ENCODE measurements at regions not wholly inside any gene's neighbourhood (a gene's known extent, or its start where the extent isn't known, plus 50 kb on each side); places are given as distances from the start of the nearest gene placed in this dataset.

- ATAC-seq (no peak), DNase-seq (no peak)
- intact Hi-C loops (cut with DNase I), result no loop called here
Measured at GRCh38 chr7:131224996-131225395, 102.7 kb upstream of the MKLN1 start.

GRCh38 chr7:131225619-131226513 is 101.8 kb upstream of the MKLN1 start:
- peak; percentile 80 for DNase-seq
- intact Hi-C loops (cut with DNase I), result no loop called here
- ATAC-seq, result peak; percentile 5 to 71

GRCh38 chr7:131226514-131226865 is 101.2 kb upstream of the MKLN1 start:
- no peak for ATAC-seq
- intact Hi-C loops (cut with DNase I), result no loop called here
- DNase-seq, result no peak

- intact Hi-C loops (cut with DNase I), result no loop called here
- ATAC-seq (peak; percentile 68 to 86), DNase-seq (peak; percentile 33)
Measured at GRCh38 chr7:131231381-131232220, 96.1 kb upstream of the MKLN1 start.

GRCh38 chr7:131232768-131233167 is 94.9 kb upstream of the MKLN1 start:
- no peak for ATAC-seq
- intact Hi-C loops (cut with DNase I), result no loop called here
- no peak for DNase-seq

GRCh38 chr7:131233193-131233592 is 94.5 kb upstream of the MKLN1 start:
- DNase-seq (no peak), ATAC-seq (no peak)
- intact Hi-C loops (cut with DNase I), result no loop called here

- no peak for DNase-seq
- no peak for ATAC-seq
- intact Hi-C loops (cut with DNase I), result no loop called here
Measured at GRCh38 chr7:131234719-131235488, 92.8 kb upstream of the MKLN1 start.

- peak; percentile 63 to 75 for ATAC-seq
- intact Hi-C loops (cut with DNase I), result no loop called here
- peak; percentile 58 for DNase-seq
Measured at GRCh38 chr7:131235489-131236317, 92.0 kb upstream of the MKLN1 start.

- intact Hi-C loops (cut with DNase I), result no loop called here
- ATAC-seq (no peak), DNase-seq (no peak)
Measured at GRCh38 chr7:131236318-131236672, 91.4 kb upstream of the MKLN1 start.

- ATAC-seq (peak in 1 of 2 donors; percentile 44), DNase-seq (no peak)
- intact Hi-C loops (cut with DNase I), result no loop called here
Measured at GRCh38 chr7:131238347-131238931, 89.2 kb upstream of the MKLN1 start.

GRCh38 chr7:131241386-131241785 is 86.3 kb upstream of the MKLN1 start:
- intact Hi-C loops (cut with DNase I), result no loop called here
- ATAC-seq (no peak), DNase-seq (no peak)

GRCh38 chr7:131242123-131242650 is 85.5 kb upstream of the MKLN1 start:
- DNase-seq, result no peak
- intact Hi-C loops (cut with DNase I), result no loop called here
- no peak for ATAC-seq

- intact Hi-C loops (cut with DNase I), result no loop called here
- ATAC-seq, result peak in 1 of 2 donors; percentile 48
- DNase-seq, result no peak
Measured at GRCh38 chr7:131244259-131244852, 83.3 kb upstream of the MKLN1 start.

- ATAC-seq (peak; percentile 97), DNase-seq (peak; percentile 68)
- intact Hi-C loops (cut with DNase I), result no loop called here
Measured at GRCh38 chr7:131249003-131249402, 78.7 kb upstream of the MKLN1 start.

- ATAC-seq (no peak), DNase-seq (no peak)
Measured at GRCh38 chr7:131249483-131249882, 78.2 kb upstream of the MKLN1 start.

GRCh38 chr7:131250331-131250730 is 77.3 kb upstream of the MKLN1 start:
- DNase-seq, result no peak
- intact Hi-C loops (cut with DNase I), result no loop called here

More at GRCh38 chr7:131249483-131249882, 78.2 kb upstream of the MKLN1 start:
- intact Hi-C loops (cut with DNase I), result no loop called here

GRCh38 chr7:131251371-131251770 is 76.3 kb upstream of the MKLN1 start:
- DNase-seq, result no peak
- ATAC-seq, result no peak
- intact Hi-C loops (cut with DNase I), result no loop called here

More at GRCh38 chr7:131250331-131250730, 77.3 kb upstream of the MKLN1 start:
- ATAC-seq, result no peak

- DNase-seq (no peak), ATAC-seq (no peak)
- intact Hi-C loops (cut with DNase I), result no loop called here
Measured at GRCh38 chr7:131252976-131253375, 74.7 kb upstream of the MKLN1 start.
